ENCODE measurements at regions not wholly inside any gene's neighbourhood (a gene's known extent, or its start where the extent isn't known, plus 50 kb on each side); places are given as distances from the start of the nearest gene placed in this dataset.

DNA sequence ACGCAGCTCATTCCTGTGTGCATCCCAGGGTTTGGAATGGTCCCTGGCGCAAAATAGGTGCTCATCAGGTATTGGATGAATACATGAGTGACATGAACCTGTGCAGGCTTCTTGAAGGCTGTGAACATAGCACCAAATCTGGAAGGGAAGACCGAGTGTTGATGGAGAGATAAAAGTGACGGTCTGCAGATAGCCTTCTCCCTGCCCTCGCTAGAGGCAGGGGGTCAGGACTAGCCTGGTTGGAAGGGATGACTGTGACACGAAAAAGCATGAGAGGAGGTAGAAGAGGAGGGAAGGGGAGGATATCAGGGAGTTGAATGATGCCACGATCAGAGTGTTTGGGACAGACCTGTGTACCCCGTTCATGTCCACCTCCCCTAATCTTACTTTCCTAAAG is 267.1 kb downstream of the XXYLT1 start:
- TF ChIP-seq, protein P1, sequence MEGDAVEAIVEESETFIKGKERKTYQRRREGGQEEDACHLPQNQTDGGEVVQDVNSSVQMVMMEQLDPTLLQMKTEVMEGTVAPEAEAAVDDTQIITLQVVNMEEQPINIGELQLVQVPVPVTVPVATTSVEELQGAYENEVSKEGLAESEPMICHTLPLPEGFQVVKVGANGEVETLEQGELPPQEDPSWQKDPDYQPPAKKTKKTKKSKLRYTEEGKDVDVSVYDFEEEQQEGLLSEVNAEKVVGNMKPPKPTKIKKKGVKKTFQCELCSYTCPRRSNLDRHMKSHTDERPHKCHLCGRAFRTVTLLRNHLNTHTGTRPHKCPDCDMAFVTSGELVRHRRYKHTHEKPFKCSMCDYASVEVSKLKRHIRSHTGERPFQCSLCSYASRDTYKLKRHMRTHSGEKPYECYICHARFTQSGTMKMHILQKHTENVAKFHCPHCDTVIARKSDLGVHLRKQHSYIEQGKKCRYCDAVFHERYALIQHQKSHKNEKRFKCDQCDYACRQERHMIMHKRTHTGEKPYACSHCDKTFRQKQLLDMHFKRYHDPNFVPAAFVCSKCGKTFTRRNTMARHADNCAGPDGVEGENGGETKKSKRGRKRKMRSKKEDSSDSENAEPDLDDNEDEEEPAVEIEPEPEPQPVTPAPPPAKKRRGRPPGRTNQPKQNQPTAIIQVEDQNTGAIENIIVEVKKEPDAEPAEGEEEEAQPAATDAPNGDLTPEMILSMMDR (conservative IDR thresholded peaks at IDR 0.05): no peak
- no peak for TF ChIP-seq ZFX (IDR thresholded peaks at IDR 0.05)

Data from C4-2B (cell line).